K562 (cell line): ENCODE measurements at regions not wholly inside any gene's neighbourhood (a gene's known extent, or its start where the extent isn't known, plus 50 kb on each side); places are given as distances from the start of the nearest gene placed in this dataset.
A peak's percentile ranks its signal among the peaks of the same experiment; 100 is the strongest.

Source experiments
- ATAC-seq: fragments of 200-7000 bp; cut with Tn5 transposase; 3 replicates; pipeline ENCODE4 v1.9.1; 2020; ENCODE audit warnings: moderate library complexity
- BruUV-seq: library from RNA; stranded (reverse); fragments of 400-500 nt; replicated peaks from 2 replicates; lab custom pipeline; 2021; lab: Mats Ljungman, UMichigan
- CTCF ChIA-PET: fragments of 300-600 bp; formaldehyde crosslinking; extraction: SDS; loops from one replicate; lab custom pipeline; 2021; ENCODE audit warnings: low intra/inter-chr PET ratio; lab: Yijun Ruan, JAX
- POLR2A ChIA-PET: fragments of 300-600, 350-650 bp; sonication (Branson Sonifier 250); formaldehyde crosslinking; extraction: SDS; loops from one replicate; lab custom pipeline; 2021; ENCODE audit warnings: antibody characterized with exemption, inconsistent platforms; lab: Yijun Ruan, JAX
- DNase-seq, 4 experiments: peaks; one replicate each; pipeline versions ENCODE4 v3.0.0 to v3.0.0-alpha.2; 2011 to 2018; ENCODE audit warnings: low spot score in 3 of 4, mixed read lengths in 3 of 4; ENCODE audit errors: extremely low read depth in 1 of 4
- FAIRE-seq: peaks from 2 replicates; lab custom pipeline; 2011; peaks lifted over from hg19 to GRCh38; lab: Jason Lieb, UNC
- H2AFZ ChIP-seq: 2 replicates; pipeline ENCODE4 v1.6.0; 2011; ENCODE audit warnings: low read depth, low read length, control low read depth, inconsistent platforms
- H3K27ac ChIP-seq: fragments of 200-600 bp; 3 replicates; pipeline ENCODE4 v1.8.0; 2011; ENCODE audit warnings: low read depth, mild to moderate bottlenecking, control low read depth, inconsistent platforms, low read length, moderate library complexity, mixed read lengths; ENCODE audit errors: extremely low read depth
- H3K27me3 ChIP-seq, 2 experiments: fragments of 300-600 bp in 1 of 2; 2 replicates in 1 of 2; 3 replicates in 1 of 2; pipeline versions ENCODE4 v1.6.0 to v1.8.0; 2011; ENCODE audit warnings: inconsistent platforms in 2 of 2, low read length in 2 of 2, mild to moderate bottlenecking in 1 of 2, mixed read lengths in 1 of 2, moderate library complexity in 1 of 2; ENCODE audit not compliant: control insufficient read depth in 2 of 2, insufficient read depth in 2 of 2
- H3K36me3 ChIP-seq: fragments of 300-600 bp; 3 replicates; pipeline ENCODE4 v1.8.0; 2011; ENCODE audit warnings: mild to moderate bottlenecking, low read length, inconsistent platforms; ENCODE audit not compliant: control insufficient read depth, insufficient read depth
- H3K4me1 ChIP-seq, 2 experiments: fragments of 200-600 bp in 1 of 2; replicated peaks in 1 of 2; 2 replicates in 1 of 2; 3 replicates in 1 of 2; pipeline versions ENCODE4 v1.5.1 to v1.8.0; 2011; ENCODE audit warnings: inconsistent platforms in 2 of 2, low read length in 2 of 2, mild to moderate bottlenecking in 1 of 2, mixed read lengths in 1 of 2, moderate library complexity in 1 of 2; ENCODE audit not compliant: control insufficient read depth in 2 of 2, insufficient read depth in 2 of 2
- H3K4me2 ChIP-seq: 2 replicates; pipeline ENCODE4 v1.6.1; 2011; ENCODE audit warnings: low read length, control low read depth, inconsistent platforms, mixed read lengths; ENCODE audit not compliant: insufficient read depth
- H3K4me3 ChIP-seq: fragments of 200-600 bp; sonication (generic), shearing (Covaris generic); 2 replicates; pipeline ENCODE4 v1.5.1; 2016; ENCODE audit warnings: control low read depth, inconsistent platforms
- H3K79me2 ChIP-seq: fragments of 200-600 bp; 3 replicates; pipeline ENCODE4 v1.8.0; 2011; ENCODE audit warnings: low read length, inconsistent platforms; ENCODE audit not compliant: control insufficient read depth, insufficient read depth
- H3K9ac ChIP-seq, 2 experiments: 2 replicates each; pipeline versions ENCODE4 v1.6.0 to v1.6.1; 2011; ENCODE audit warnings: low read depth in 2 of 2, low read length in 2 of 2, control low read depth in 1 of 2, inconsistent platforms in 1 of 2, mild to moderate bottlenecking in 1 of 2, mixed read lengths in 1 of 2; ENCODE audit not compliant: insufficient read depth in 1 of 2
- H3K9me1 ChIP-seq: one replicate; pipeline ENCODE4 v1.6.0; 2011; ENCODE audit warnings: inconsistent platforms, mild to moderate bottlenecking, low read length, moderate library complexity; ENCODE audit not compliant: control insufficient read depth, insufficient read depth
- H3K9me3 ChIP-seq: replicated peaks from 2 replicates; pipeline ENCODE4 v1.5.1; 2011; ENCODE audit warnings: low read depth, low read length, inconsistent platforms; ENCODE audit not compliant: control insufficient read depth, insufficient read depth
- H4K20me1 ChIP-seq: replicated peaks from 2 replicates; pipeline ENCODE4 v1.6.1; 2011; ENCODE audit warnings: low read length, inconsistent platforms, mixed read lengths; ENCODE audit not compliant: control insufficient read depth, insufficient read depth
- C11orf30 ChIP-seq: fragments of 450-650 bp; IDR thresholded peaks from 2 replicates; pipeline ENCODE4 v1.6.1; 2016; ENCODE audit warnings: low read depth, mild to moderate bottlenecking
- ELF1 ChIP-seq: fragments of 200-800 bp; sonication (Bioruptor generic); IDR thresholded peaks from 2 replicates; pipeline ENCODE4 v1.6.1; 2016; ENCODE audit warnings: missing genetic modification characterization, missing compliant biosample characterization
- ESRRA ChIP-seq: fragments of 450-650 bp; IDR thresholded peaks from 2 replicates; pipeline ENCODE4 v1.6.1; 2014; ENCODE audit warnings: low read depth, mild to moderate bottlenecking, moderate library complexity, borderline replicate concordance
- EWSR1 ChIP-seq: fragments of 450-650 bp; IDR thresholded peaks from 2 replicates; pipeline ENCODE4 v1.6.1; 2018; ENCODE audit warnings: borderline replicate concordance, mild to moderate bottlenecking, low read depth, moderate library complexity; ENCODE audit not compliant: partially characterized antibody
- HDAC1 ChIP-seq, 2 experiments: fragments of 450-650 bp; IDR thresholded peaks; 2 replicates each; pipeline ENCODE4 v1.6.1; 2016 to 2017; ENCODE audit warnings: inconsistent platforms in 1 of 2, mild to moderate bottlenecking in 1 of 2, moderate library complexity in 1 of 2
- MAFF ChIP-seq: IDR thresholded peaks from 2 replicates; pipeline ENCODE4 v1.6.1; 2012; ENCODE audit warnings: low read length, improper control_type of control experiment
- MAFG ChIP-seq: fragments of 450-650 bp; conservative IDR thresholded peaks from 2 replicates; pipeline ENCODE4 v1.6.1; 2016; ENCODE audit warnings: missing genetic modification characterization, missing compliant biosample characterization
- RBM25 ChIP-seq: fragments of 200-400 bp; formaldehyde crosslinking; IDR thresholded peaks from 2 replicates; pipeline ENCODE4 v1.6.1; 2018; ENCODE audit warnings: low read length, low read depth, moderate library complexity; ENCODE audit not compliant: severe bottlenecking
- ZNF184 ChIP-seq: sonication (generic); formaldehyde crosslinking; IDR thresholded peaks from 2 replicates; pipeline ENCODE4 v1.5.0; 2020; ENCODE audit warnings: missing genetic modification reagents
- ZNF316 ChIP-seq: fragments of 450-650 bp; IDR thresholded peaks from 2 replicates; pipeline ENCODE4 v1.6.1; 2016
- ZNF586 ChIP-seq: fragments of 450-650 bp; formaldehyde crosslinking; conservative IDR thresholded peaks from 2 replicates; pipeline ENCODE4 v1.4.0; 2020; ENCODE audit warnings: mild to moderate bottlenecking, moderate library complexity
- WGBS: fragments of 100-300 bp; shearing (Covaris generic); methylation state at CpG from one replicate; pipeline ENCODE4 v1.1.6; 2016; ENCODE audit warnings: low coverage, mixed read lengths; ENCODE audit not compliant: insufficient coverage; ENCODE audit errors: missing lambda C conversion rate; 5-methylcytosine and 5-hydroxymethylcytosine counted together
- in situ Hi-C: fragments of 300-500 bp; cut with MboI; formaldehyde crosslinking; loops from 4 replicates; pipeline ENCODE4 v1.15.0; 2018; ENCODE audit warnings: inconsistent platforms, mixed read lengths
- intact Hi-C: fragments of 100-400 bp; cut with micrococcal nuclease; formaldehyde crosslinking; loops from 2 replicates; pipeline ENCODE4 v1.14.2; 2022

DNA sequence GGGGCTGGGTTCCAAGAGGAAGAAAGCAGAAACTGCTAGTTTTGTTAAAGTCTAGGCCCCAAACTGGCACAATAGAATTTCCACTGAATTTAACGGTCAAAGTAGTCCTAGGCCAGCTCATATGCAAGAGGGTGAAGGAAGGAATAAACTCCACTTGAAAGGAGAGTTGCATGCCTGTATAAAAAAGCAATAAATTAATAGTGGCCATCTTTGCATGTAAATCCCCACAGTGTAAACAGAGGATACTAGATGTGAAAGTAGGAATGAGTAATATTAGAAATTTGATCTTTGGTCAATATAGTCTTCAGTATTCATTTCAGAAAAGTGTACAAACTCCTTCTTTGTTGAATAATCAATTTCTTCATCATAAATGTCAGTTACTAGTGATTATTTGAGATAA lies 403.1 kb downstream of the TMEM232 start:
- no peak for DNase-seq
- intact Hi-C loops (no loop called here), in situ Hi-C loops (no loop called here)
- POLR2A ChIA-PET: no interaction called here
- no peak overlapping the region for H3K27ac ChIP-seq
- FAIRE-seq: no peak
- no peaks in the 10 kb centered on the region for H3K9me1 ChIP-seq
- no TSS peak for BruUV-seq
- no peak overlapping the region for H3K9ac ChIP-seq
- no peaks in the 10 kb centered on the region for H3K79me2 ChIP-seq
- no peak for ATAC-seq
- CTCF ChIA-PET: no interaction called here
- no peaks in the 10 kb centered on the region for H4K20me1 ChIP-seq
- H3K4me1 ChIP-seq: no peaks in the 10 kb centered on the region
- H3K4me2 ChIP-seq: no peak overlapping the region
- 0% methylated on average over 1 of the region's 1 CpG for WGBS
- no peak overlapping the region for H2AFZ ChIP-seq
- no peaks in the 10 kb centered on the region for H3K27me3 ChIP-seq
- no peak overlapping the region for H3K4me3 ChIP-seq
- H3K36me3 ChIP-seq: no peaks in the 10 kb centered on the region
- TF ChIP-seq ELF1 (tag) (no peak), ZNF184 (CRISPR knock-in tag) (no peak), HDAC1 (IDR thresholded peaks at IDR 0.05) (no peak), RBM25 (no peak), ESRRA (no peak), EWSR1 (no peak)
- no peaks in the 10 kb centered on the region for H3K9me3 ChIP-seq

DNA sequence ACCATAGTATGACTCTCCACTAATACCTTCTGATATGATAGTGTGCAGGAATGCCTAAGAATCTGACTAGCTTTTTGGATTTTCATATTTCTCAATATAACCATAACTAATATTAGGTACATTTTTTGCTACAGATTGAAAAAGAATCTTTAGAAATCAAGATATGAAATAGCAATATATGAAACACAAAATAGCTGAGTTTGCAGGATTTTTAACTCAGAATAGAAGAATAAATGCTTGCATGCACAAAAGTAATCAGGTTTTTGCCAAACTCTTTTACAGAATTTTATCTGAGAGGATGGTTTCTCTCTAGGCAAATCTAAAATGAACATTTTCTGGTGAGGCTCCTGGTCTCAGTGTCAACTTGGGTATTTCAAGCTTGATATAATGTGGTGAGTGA lies 402.6 kb downstream of the TMEM232 start:
- intact Hi-C loops: no loop called here
- CTCF ChIA-PET: no interaction called here

More for the DNA sequence above, 402.6 kb downstream of the TMEM232 start:
- Histone ChIP-seq H3K4me3 (no peak overlapping the region), H3K4me2 (no peak overlapping the region), H3K27me3 (no peaks in the 10 kb centered on the region), H4K20me1 (no peaks in the 10 kb centered on the region), H3K9me1 (no peaks in the 10 kb centered on the region), H3K79me2 (no peaks in the 10 kb centered on the region), H3K4me1 (no peaks in the 10 kb centered on the region), H3K9ac (no peak overlapping the region), H3K36me3 (no peaks in the 10 kb centered on the region), H3K27ac (no peak overlapping the region), H3K9me3 (no peaks in the 10 kb centered on the region), H2AFZ (no peak overlapping the region)
- no peak for FAIRE-seq
- TF ChIP-seq ZNF316 (peak; percentile 61), ZNF586 (CRISPR knock-in tag) (no peak), MAFF (peak; percentile 39; the same call in 1 of the 2 replicates), MAFG (tag) (peak; percentile 46; the same call in 1 of the 2 replicates), C11orf30 (peak; percentile 42; the same call in 1 of the 2 replicates)
- no peak for ATAC-seq
- BruUV-seq: no TSS peak
- in situ Hi-C loops: no loop called here
- POLR2A ChIA-PET: no interaction called here
- DNase-seq: no peak
